Spleen (tissue), 11 donors: ENCODE measurements at regions not wholly inside any gene's neighbourhood (a gene's known extent, or its start where the extent isn't known, plus 50 kb on each side); places are given as distances from the start of the nearest gene placed in this dataset.

Experiments
- DNase-seq: peaks from one replicate; pipeline ENCODE4 v3.0.0-alpha.2; 2020
- H3K27ac ChIP-seq, 8 donors: fragments of 200-600 bp; sonication (generic) in 7 of 8; 1 replicate in 4 of 8; 2 replicates in 4 of 8; pipeline versions ENCODE4 v1.5.0 to v1.8.0; 2016 to 2021; ENCODE audit warnings: inconsistent platforms in 4 of 8, mild to moderate bottlenecking in 4 of 8, moderate library complexity in 1 of 8
- H3K27me3 ChIP-seq, 7 donors: fragments of 200-600 bp; sonication (generic) in 6 of 7; replicated peaks in 1 of 7; 1 replicate in 4 of 7; 2 replicates in 3 of 7; pipeline versions ENCODE4 v1.5.0 to v1.8.0; 2016 to 2021; ENCODE audit warnings: inconsistent platforms in 3 of 7, mild to moderate bottlenecking in 1 of 7
- H3K36me3 ChIP-seq, 6 donors: fragments of 200-600 bp; sonication (generic) in 5 of 6; 1 replicate in 4 of 6; 2 replicates in 2 of 6; pipeline versions ENCODE4 v1.5.0 to v1.8.0; 2016 to 2021; ENCODE audit warnings: inconsistent platforms in 2 of 6
- H3K4me1 ChIP-seq, 6 donors: fragments of 200-600 bp; sonication (generic) in 5 of 6; 1 replicate in 3 of 6; 2 replicates in 3 of 6; pipeline versions ENCODE4 v1.5.0 to v1.8.0; 2016 to 2021; ENCODE audit warnings: inconsistent platforms in 3 of 6
- H3K4me3 ChIP-seq, 8 donors: fragments of 200-600 bp; sonication (generic) in 7 of 8; 1 replicate in 4 of 8; 2 replicates in 4 of 8; pipeline versions ENCODE4 v1.5.0 to v1.8.0; 2016 to 2021; ENCODE audit warnings: inconsistent platforms in 4 of 8, mild to moderate bottlenecking in 4 of 8, moderate library complexity in 2 of 8
- H3K9me3 ChIP-seq, 8 donors: fragments of 200-600 bp; sonication (generic) in 7 of 8; 1 replicate in 4 of 8; 2 replicates in 4 of 8; pipeline versions ENCODE4 v1.5.0 to v1.8.0; 2016 to 2021; ENCODE audit warnings: inconsistent platforms in 4 of 8
- POLR2A ChIP-seq, 3 donors: fragments of 450-650 bp; IDR thresholded peaks; one replicate each; pipeline ENCODE4 v1.5.1; 2017; ENCODE audit warnings: antibody characterized with exemption in 3 of 3, mild to moderate bottlenecking in 1 of 3
- POLR2AphosphoS5 ChIP-seq, 3 donors: sonication (generic); formaldehyde crosslinking; IDR thresholded peaks; one replicate each; pipeline ENCODE4 v1.5.1; 2017; ENCODE audit warnings: antibody characterized with exemption in 3 of 3
- WGBS, 5 donors: extraction: QIAGEN DNeasy Blood & Tissue Kit in 3 of 5; methylation state at CpG; one replicate each; pipeline versions ENCODE4 v1.1.5 to v1.1.7; 2013 to 2018; 5-methylcytosine and 5-hydroxymethylcytosine counted together
- intact Hi-C: fragments of 100-400 bp; cut with DNase I; formaldehyde crosslinking; loops from one replicate; pipeline ENCODE4 v1.15.0; 2023; ENCODE audit warnings: low total_unique reads
- TF ChIP-seq, protein P1 (sequence below), 11 experiments: fragments of 200-600 bp in 7 of 11; fragments of 450-650 bp in 4 of 11; sonication (generic) in 4 of 11; IDR thresholded peaks in 8 of 11; conservative IDR thresholded peaks in 3 of 11; 1 replicate in 7 of 11; 2 replicates in 4 of 11; pipeline versions ENCODE4 v1.4.0 to v1.8.0; 2016 to 2021; ENCODE audit warnings: antibody characterized with exemption in 11 of 11, inconsistent platforms in 4 of 11, mild to moderate bottlenecking in 1 of 11
- donor health status: healthy with polysubstance abuse.
- donor health status: DM: no; HTN: no; CAD: no; lungs with moderate emphysema.
- donor health status: DM: no; HTN: no; CAD: no.
- donor health status: Bipolar disorder and iron deficiency.
- donor health status: healthy.
- donor health status: DM: no; HTN: no; CAD: no.
- donor health status: DM: yes; HTN: yes; CAD: no.

DNA sequence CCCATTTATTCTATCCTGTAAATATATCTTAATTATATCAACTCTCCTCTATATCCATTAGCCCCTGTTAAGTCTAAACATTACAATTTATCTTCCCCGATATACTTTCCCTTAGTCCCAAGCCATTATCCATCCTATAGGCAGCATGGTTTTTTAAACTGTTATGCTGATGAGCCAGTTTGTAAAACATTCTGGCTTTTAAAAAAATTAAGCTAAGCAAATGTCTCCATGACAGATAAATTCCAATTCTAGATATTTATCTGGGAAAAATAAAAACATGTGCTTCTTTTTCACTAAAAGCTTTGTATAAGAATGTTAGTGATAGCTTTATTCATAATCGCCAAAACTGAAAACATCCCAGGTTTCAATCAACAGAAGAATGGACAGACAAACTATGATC lies 183.2 kb upstream of the GNAI1 start:
- TF ChIP-seq POLR2A (IDR thresholded peaks at IDR 0.05) (no peak), POLR2AphosphoS5 (IDR thresholded peaks at IDR 0.05) (no peak)
- TF ChIP-seq, protein P1, sequence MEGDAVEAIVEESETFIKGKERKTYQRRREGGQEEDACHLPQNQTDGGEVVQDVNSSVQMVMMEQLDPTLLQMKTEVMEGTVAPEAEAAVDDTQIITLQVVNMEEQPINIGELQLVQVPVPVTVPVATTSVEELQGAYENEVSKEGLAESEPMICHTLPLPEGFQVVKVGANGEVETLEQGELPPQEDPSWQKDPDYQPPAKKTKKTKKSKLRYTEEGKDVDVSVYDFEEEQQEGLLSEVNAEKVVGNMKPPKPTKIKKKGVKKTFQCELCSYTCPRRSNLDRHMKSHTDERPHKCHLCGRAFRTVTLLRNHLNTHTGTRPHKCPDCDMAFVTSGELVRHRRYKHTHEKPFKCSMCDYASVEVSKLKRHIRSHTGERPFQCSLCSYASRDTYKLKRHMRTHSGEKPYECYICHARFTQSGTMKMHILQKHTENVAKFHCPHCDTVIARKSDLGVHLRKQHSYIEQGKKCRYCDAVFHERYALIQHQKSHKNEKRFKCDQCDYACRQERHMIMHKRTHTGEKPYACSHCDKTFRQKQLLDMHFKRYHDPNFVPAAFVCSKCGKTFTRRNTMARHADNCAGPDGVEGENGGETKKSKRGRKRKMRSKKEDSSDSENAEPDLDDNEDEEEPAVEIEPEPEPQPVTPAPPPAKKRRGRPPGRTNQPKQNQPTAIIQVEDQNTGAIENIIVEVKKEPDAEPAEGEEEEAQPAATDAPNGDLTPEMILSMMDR (IDR thresholded peaks at IDR 0.05 in 8 of 11, conservative IDR thresholded peaks at IDR 0.05 in 3 of 11) = no peak
- WGBS, 5 donors = 92 to 99% (median 94%) methylated on average over 2 of the region's 2 CpGs
- Histone ChIP-seq H3K4me1 (no peaks in the 10 kb centered on the region), H3K4me3 (no peak overlapping the region), H3K27me3 (no peaks in the 10 kb centered on the region), H3K36me3 (no peaks in the 10 kb centered on the region), H3K9me3 (peaks cover 0 to 17% (median 8%) of the 10 kb centered on the region in 8 donors), H3K27ac (no peak overlapping the region)
- intact Hi-C loops = no loop called here
- no peak for DNase-seq

DNA sequence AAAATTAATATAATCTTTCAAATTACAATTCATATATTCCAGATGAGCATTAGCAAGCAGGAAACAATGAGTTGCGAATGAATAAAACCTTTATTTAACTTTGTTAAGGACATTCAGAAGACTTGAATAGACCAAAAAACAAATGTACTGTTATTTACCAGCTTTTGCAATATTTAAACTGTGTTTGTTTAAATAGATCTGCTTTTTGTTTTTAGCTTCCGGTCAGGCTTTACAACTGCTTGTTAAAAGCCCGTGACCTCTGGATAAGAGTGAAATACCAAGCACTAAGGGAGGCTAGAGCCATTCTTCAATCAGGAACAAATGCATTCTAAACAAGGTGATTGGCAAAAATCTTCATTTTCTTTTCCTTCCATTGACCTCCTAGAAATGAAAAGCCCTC lies 184.9 kb upstream of the GNAI1 start:
- Histone ChIP-seq H3K9me3 (peaks cover 0 to 24% (median 13%) of the 10 kb centered on the region in 8 donors), H3K27ac (no peak overlapping the region), H3K4me1 (no peaks in the 10 kb centered on the region), H3K36me3 (no peaks in the 10 kb centered on the region), H3K27me3 (no peaks in the 10 kb centered on the region), H3K4me3 (no peak overlapping the region)
- 62 to 78% (median 71%) methylated on average over 3 of the region's 3 CpGs for WGBS, 5 donors
- intact Hi-C loops = no loop called here
- TF ChIP-seq POLR2AphosphoS5 (IDR thresholded peaks at IDR 0.05) (no peak), POLR2A (IDR thresholded peaks at IDR 0.05) (no peak)
- TF ChIP-seq, protein P1 (IDR thresholded peaks at IDR 0.05 in 8 of 11, conservative IDR thresholded peaks at IDR 0.05 in 3 of 11) = no peak
- no peak for DNase-seq

DNA sequence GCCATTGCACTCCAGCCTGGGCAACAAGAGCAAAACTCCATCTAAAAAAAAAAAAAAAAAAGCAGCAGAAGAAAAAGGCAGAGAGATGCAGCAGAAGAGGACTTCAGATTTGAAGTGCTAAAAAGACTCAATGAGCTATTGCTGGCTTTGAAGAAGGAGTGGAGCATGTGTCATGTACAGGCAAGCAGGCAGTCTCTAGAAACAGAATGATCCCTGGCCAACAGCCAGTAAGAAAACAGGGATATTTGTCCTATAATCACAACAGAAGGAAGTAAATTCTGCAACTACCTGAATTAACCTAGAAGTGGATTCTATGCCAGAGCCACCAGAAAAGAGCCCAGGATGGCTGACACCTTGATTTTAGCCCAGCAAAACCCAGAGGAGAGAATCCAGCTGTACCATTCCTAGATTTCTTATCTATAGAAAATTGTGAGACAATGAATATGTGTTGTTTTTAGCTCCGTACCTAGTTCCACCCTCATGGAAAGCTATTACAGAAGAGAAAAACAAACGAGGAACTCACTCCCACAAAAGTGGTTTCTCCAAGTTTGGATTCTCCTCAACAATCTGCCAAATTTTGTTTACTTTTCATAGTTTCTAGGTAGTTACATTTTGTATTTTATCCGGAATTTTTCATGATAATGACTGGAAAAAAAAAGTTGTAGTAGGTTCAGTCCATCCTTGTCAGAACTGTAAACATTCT lies 198.2 kb upstream of the GNAI1 start:
- 73 to 86% (median 79%) methylated on average over 3 of the region's 3 CpGs for WGBS, 5 donors

DNA sequence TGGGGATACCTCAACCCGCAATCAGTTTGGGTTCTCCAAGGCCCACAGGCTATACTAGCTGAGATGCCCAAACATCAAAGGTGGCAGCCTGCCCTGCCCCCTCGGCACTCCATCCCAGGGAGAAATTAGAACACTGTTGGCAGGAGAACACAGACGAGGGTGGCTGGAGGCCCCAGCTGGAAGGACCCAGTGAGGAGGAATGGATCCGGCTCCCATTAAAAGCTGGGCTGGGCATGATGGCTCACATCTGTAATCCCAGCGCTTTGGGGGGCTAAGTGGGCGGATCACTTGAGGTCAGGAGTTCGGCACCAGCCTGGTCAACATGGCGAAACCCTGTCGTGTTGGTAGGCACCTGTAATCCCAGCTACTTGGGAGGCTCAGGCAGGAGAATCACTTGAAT lies 199.9 kb upstream of the GNAI1 start:
- no peaks in the 10 kb centered on the region for H3K4me1 ChIP-seq
- no peak for DNase-seq
- no peak overlapping the region for H3K27ac ChIP-seq
- H3K36me3 ChIP-seq = no peaks in the 10 kb centered on the region
- 91 to 95% (median 92%) methylated on average over 9 of the region's 9 CpGs for WGBS, 5 donors
- peaks cover 0 to 4% (median 0%) of the 10 kb centered on the region in 8 donors for H3K9me3 ChIP-seq
- H3K27me3 ChIP-seq = no peaks in the 10 kb centered on the region
- TF ChIP-seq POLR2A (IDR thresholded peaks at IDR 0.05) = no peak
- no peak for TF ChIP-seq POLR2AphosphoS5 (IDR thresholded peaks at IDR 0.05)
- TF ChIP-seq, protein P1 (IDR thresholded peaks at IDR 0.05 in 8 of 11, conservative IDR thresholded peaks at IDR 0.05 in 3 of 11) = no peak
- intact Hi-C loops = no loop called here
- H3K4me3 ChIP-seq = no peak overlapping the region

More for the DNA sequence above, 198.2 kb upstream of the GNAI1 start:
- no peaks in the 10 kb centered on the region for H3K4me1 ChIP-seq
- no peak for TF ChIP-seq POLR2A (IDR thresholded peaks at IDR 0.05)
- TF ChIP-seq, protein P1 (IDR thresholded peaks at IDR 0.05 in 8 of 11, conservative IDR thresholded peaks at IDR 0.05 in 3 of 11) = no peak
- TF ChIP-seq POLR2AphosphoS5 (IDR thresholded peaks at IDR 0.05) = no peak
- intact Hi-C loops = no loop called here
- DNase-seq = no peak
- H3K27ac ChIP-seq = no peak overlapping the region
- peaks cover 0 to 4% (median 0%) of the 10 kb centered on the region in 8 donors for H3K9me3 ChIP-seq
- no peaks in the 10 kb centered on the region for H3K27me3 ChIP-seq
- no peak overlapping the region for H3K4me3 ChIP-seq
- no peaks in the 10 kb centered on the region for H3K36me3 ChIP-seq
